ENCODE measurements at regions not wholly inside any gene's neighbourhood (a gene's known extent, or its start where the extent isn't known, plus 50 kb on each side); places are given as distances from the start of the nearest gene placed in this dataset.

GRCh38 chr6:130647246-130647645 lies 180.0 kb upstream of the SMLR1 start:
- TF ChIP-seq POLR2A (IDR thresholded peaks at IDR 0.05) (no peak), CTCF (IDR thresholded peaks at IDR 0.05) (no peak)

Measured in uterus (tissue), 2 donors.